HEK293T (cell line): ENCODE measurements at regions not wholly inside any gene's neighbourhood (a gene's known extent, or its start where the extent isn't known, plus 50 kb on each side); places are given as distances from the start of the nearest gene placed in this dataset.

Source experiments
- CTCF ChIA-PET: fragments of 350-600 bp; formaldehyde crosslinking; extraction: SDS; loops from one replicate; lab custom pipeline; 2021; ENCODE audit warnings: antibody characterized with exemption, inconsistent platforms; lab: Yijun Ruan, JAX
- POLR2A ChIA-PET: fragments of 350-600 bp; formaldehyde crosslinking; extraction: SDS; loops from one replicate; lab custom pipeline; 2020; ENCODE audit warnings: antibody characterized with exemption, inconsistent platforms; lab: Yijun Ruan, JAX
- DNase-seq: peaks from one replicate; pipeline ENCODE4 v3.0.0; 2012; ENCODE audit warnings: mixed read lengths; ENCODE audit errors: extremely low spot score
- ARNT ChIP-seq: fragments of 450-650 bp; IDR thresholded peaks from 2 replicates; pipeline ENCODE4 v1.6.1; 2017; ENCODE audit warnings: mild to moderate bottlenecking
- BHLHE40 ChIP-seq: fragments of 450-650 bp; IDR thresholded peaks from 2 replicates; pipeline ENCODE4 v1.6.1; 2016; ENCODE audit warnings: mild to moderate bottlenecking, moderate library complexity, borderline replicate concordance
- CTBP1 ChIP-seq: fragments of 450-650 bp; IDR thresholded peaks from 2 replicates; pipeline ENCODE4 v1.6.1; 2016; ENCODE audit warnings: borderline replicate concordance
- ELF4 ChIP-seq: fragments of 450-650 bp; IDR thresholded peaks from 2 replicates; pipeline ENCODE4 v1.6.1; 2017; ENCODE audit warnings: antibody characterized with exemption
- FOXA1 ChIP-seq: fragments of 450-650 bp; IDR thresholded peaks from 2 replicates; pipeline ENCODE4 v1.6.1; 2016; ENCODE audit warnings: mild to moderate bottlenecking
- FOXK2 ChIP-seq: fragments of 450-650 bp; IDR thresholded peaks from 2 replicates; pipeline ENCODE4 v1.6.1; 2016; ENCODE audit warnings: mild to moderate bottlenecking
- FOXM1 ChIP-seq: fragments of 450-650 bp; IDR thresholded peaks from 2 replicates; pipeline ENCODE4 v1.6.1; 2017; ENCODE audit warnings: mild to moderate bottlenecking, borderline replicate concordance
- HDGF ChIP-seq: fragments of 450-650 bp; IDR thresholded peaks from 2 replicates; pipeline ENCODE4 v1.6.1; 2017; ENCODE audit warnings: antibody characterized with exemption, borderline replicate concordance
- L3MBTL2 ChIP-seq: fragments of 450-650 bp; conservative IDR thresholded peaks from 2 replicates; pipeline ENCODE4 v1.6.1; 2016; ENCODE audit warnings: mild to moderate bottlenecking
- LEF1 ChIP-seq: fragments of 450-650 bp; IDR thresholded peaks from 2 replicates; pipeline ENCODE4 v1.6.1; 2017; ENCODE audit warnings: mild to moderate bottlenecking, borderline replicate concordance
- NFRKB ChIP-seq: fragments of 450-650 bp; IDR thresholded peaks from 2 replicates; pipeline ENCODE4 v1.6.1; 2016; ENCODE audit warnings: mild to moderate bottlenecking, moderate library complexity
- PKNOX1 ChIP-seq: fragments of 450-650 bp; IDR thresholded peaks from 2 replicates; pipeline ENCODE4 v1.6.1; 2016
- SP1 ChIP-seq: fragments of 450-650 bp; IDR thresholded peaks from 2 replicates; pipeline ENCODE4 v1.6.1; 2017
- SUZ12 ChIP-seq: fragments of 450-650 bp; IDR thresholded peaks from 2 replicates; pipeline ENCODE4 v1.6.1; 2016; ENCODE audit warnings: mild to moderate bottlenecking
- TARDBP ChIP-seq: fragments of 450-650 bp; IDR thresholded peaks from 2 replicates; pipeline ENCODE4 v1.6.1; 2016
- ZNF384 ChIP-seq: fragments of 450-650 bp; IDR thresholded peaks from 2 replicates; pipeline ENCODE4 v1.6.1; 2016

DNA sequence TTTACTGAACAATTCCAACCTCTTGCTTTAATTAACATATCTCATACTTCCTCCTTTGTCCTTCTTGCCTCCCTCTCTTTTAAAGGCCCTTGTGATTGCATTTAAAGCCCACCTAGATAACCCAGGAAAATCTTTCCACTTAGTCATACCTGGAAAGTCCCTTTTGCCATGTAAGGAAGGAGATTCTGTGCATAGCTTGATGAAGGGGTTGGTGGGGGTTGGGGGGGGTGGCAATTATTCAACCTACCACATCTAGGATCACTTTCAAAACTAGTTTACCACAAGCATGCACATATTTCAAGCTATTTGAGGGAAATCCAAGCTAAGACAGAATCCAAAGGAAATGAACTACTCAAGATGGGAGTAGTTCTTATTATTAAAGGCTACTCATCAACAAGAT lies 249.1 kb upstream of the PTBP2 start:
- TF ChIP-seq CTBP1 (no peak), FOXK2 (no peak), BHLHE40 (no peak), LEF1 (no peak), FOXA1 (no peak), L3MBTL2 (no peak), TARDBP (no peak), SUZ12 (no peak), ELF4 (no peak), ARNT (no peak), FOXM1 (no peak), PKNOX1 (no peak), SP1 (no peak), NFRKB (no peak), HDGF (no peak), ZNF384 (no peak)
- DNase-seq: no peak
- ChIA-PET POLR2A (no interaction called here), CTCF (no interaction called here)

- no peak for TF ChIP-seq L3MBTL2
- TF ChIP-seq NFRKB: no peak
- no peak for TF ChIP-seq ZNF384
- TF ChIP-seq SUZ12: no peak
- TF ChIP-seq FOXK2: no peak
- TF ChIP-seq FOXM1: no peak
- TF ChIP-seq BHLHE40: no peak
- TF ChIP-seq LEF1: no peak
- no peak for TF ChIP-seq ELF4
- TF ChIP-seq ARNT: no peak
- no peak for TF ChIP-seq SP1
- TF ChIP-seq PKNOX1: no peak
- no peak for TF ChIP-seq TARDBP
- ChIA-PET POLR2A (no interaction called here), CTCF (no interaction called here)
- DNase-seq: no peak
Measured at GRCh38 chr1:96473791-96474434, 247.7 kb upstream of the PTBP2 start.

DNA sequence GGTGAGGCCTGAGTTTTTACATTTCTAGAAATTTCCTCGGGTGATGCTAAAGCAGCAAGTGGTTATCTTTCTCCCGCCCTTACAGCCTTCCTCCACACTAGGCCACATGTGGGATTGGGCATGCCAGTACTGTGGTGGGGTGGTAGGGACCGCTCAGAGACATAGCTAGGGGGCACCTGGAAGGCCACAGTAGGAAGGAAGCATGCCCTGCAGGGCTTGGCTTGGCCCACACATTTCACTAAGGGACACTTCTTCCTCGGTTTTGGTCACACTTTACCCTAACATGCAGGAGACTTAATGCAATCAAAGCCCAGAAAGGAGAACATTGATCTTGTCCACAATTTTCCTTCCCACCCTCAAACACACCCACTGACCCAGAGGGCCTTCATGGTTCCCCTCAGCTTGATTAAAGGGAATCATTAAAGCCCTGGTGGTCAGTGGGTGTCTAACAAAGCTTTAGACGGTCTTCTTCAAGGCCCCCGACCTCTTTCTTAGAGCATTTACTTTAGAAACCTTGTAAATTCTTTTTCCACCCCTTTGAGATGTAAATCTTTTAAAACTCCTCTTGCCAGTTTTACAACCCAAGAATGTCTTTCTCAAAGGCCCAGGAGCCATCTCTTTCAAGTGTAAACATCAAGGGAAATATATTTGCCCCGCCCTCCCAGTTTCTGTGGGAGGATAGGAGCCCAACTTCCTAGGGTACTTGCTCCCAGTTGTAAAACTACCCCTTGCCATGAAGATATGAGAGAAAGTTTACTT lies 246.4 kb upstream of the PTBP2 start:
- POLR2A ChIA-PET: no interaction called here
- DNase-seq: no peak
- CTCF ChIA-PET: interaction anchor here (0.9 to 1.1 kb wide), 2 partner anchors 257 to 1852 kb away, joined by 3 read pairs; no protein-coding TSS in a partner anchor
- TF ChIP-seq PKNOX1 (no peak), CTBP1 (no peak), BHLHE40 (no peak), L3MBTL2 (no peak), FOXM1 (no peak), ZNF384 (no peak), SUZ12 (no peak), ARNT (no peak), SP1 (no peak), HDGF (no peak), NFRKB (no peak), FOXK2 (no peak), LEF1 (no peak), ELF4 (no peak), FOXA1 (no peak), TARDBP (no peak)

DNA sequence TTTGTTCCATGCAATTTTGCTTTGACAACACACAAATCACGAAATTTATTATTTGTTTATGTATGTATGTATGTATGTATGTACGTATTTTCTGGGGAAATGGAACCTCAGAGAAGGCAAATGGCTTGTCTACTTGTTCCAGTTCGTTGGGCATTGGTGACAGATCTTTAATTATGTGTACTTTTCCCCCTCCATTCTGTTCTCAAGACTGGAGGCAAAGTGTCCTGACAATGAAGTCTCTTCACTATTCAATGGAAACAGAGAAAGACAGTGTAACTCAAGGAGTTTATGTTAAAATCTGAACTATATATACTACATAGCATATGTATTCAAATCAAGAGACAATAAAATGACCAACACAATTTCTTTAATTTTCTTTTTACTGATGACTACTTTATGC lies 245.7 kb upstream of the PTBP2 start:
- ChIA-PET POLR2A (no interaction called here), CTCF (interaction anchor here (0.9 to 1.1 kb wide), 2 partner anchors 257 to 1851 kb away, joined by 3 read pairs; no protein-coding TSS in a partner anchor)
- TF ChIP-seq ZNF384: no peak
- no peak for TF ChIP-seq L3MBTL2
- no peak for TF ChIP-seq PKNOX1
- DNase-seq: no peak

DNA sequence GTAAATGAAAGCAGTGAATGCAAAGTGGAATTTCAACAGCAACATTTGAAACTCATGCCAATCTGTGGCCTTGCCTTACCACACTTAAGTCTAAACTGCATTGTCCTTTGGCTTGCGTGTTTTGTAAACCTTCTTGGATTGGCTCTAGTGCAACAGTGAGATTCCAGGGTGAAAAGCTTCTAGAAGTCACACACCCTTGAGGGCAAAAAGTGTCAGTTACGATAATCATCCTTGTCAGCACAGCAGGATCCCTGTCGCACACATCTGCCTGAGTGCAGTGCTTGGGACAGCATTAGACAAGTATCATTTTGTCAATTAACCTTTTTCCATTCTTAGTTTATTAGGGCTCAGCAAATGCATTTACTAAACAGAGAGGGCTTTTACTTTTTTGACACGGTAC lies 243.4 kb upstream of the PTBP2 start:
- no peak for DNase-seq
- no peak for TF ChIP-seq PKNOX1
- no peak for TF ChIP-seq CTBP1
- TF ChIP-seq HDGF: no peak
- TF ChIP-seq LEF1: no peak
- no peak for TF ChIP-seq ARNT
- no peak for TF ChIP-seq ZNF384
- no peak for TF ChIP-seq SP1
- no peak for TF ChIP-seq FOXA1
- no peak for TF ChIP-seq L3MBTL2
- TF ChIP-seq TARDBP: no peak
- no peak for TF ChIP-seq FOXK2
- TF ChIP-seq FOXM1: no peak
- TF ChIP-seq ELF4: no peak
- no peak for TF ChIP-seq NFRKB
- no peak for TF ChIP-seq SUZ12
- no peak for TF ChIP-seq BHLHE40
- POLR2A ChIA-PET: no interaction called here
- CTCF ChIA-PET: no interaction called here
